PC-3 (cell line): ENCODE measurements at regions not wholly inside any gene's neighbourhood (a gene's known extent, or its start where the extent isn't known, plus 50 kb on each side); places are given as distances from the start of the nearest gene placed in this dataset.

Source experiments
- CTCF ChIP-seq: fragments of 300-600 bp; sonication (generic); conservative IDR thresholded peaks from 2 replicates; pipeline ENCODE4 v1.5.1; 2017; ENCODE audit warnings: antibody characterized with exemption, low read depth, mild to moderate bottlenecking, low read length
- EZH2 ChIP-seq: fragments of 300-600 bp; sonication (generic); IDR thresholded peaks from one replicate; pipeline ENCODE4 v1.6.1; 2017; ENCODE audit warnings: antibody characterized with exemption, mild to moderate bottlenecking, low read length; ENCODE audit not compliant: unreplicated experiment
- EZH2phosphoT487 ChIP-seq: fragments of 300-600 bp; sonication (generic); IDR thresholded peaks from 2 replicates; pipeline ENCODE4 v1.6.1; 2018; ENCODE audit warnings: mild to moderate bottlenecking, antibody characterized with exemption, low read length, borderline replicate concordance

- no peak for TF ChIP-seq CTCF
- no peak for TF ChIP-seq EZH2phosphoT487
- TF ChIP-seq EZH2: no peak
Measured at GRCh38 chr3:159249472-159250174, 447.8 kb downstream of the MFSD1 start.
